HL-60 (cell line): ENCODE measurements at regions not wholly inside any gene's neighbourhood (a gene's known extent, or its start where the extent isn't known, plus 50 kb on each side); places are given as distances from the start of the nearest gene placed in this dataset.

Source experiments
- POLR2AphosphoS5 ChIP-seq: IDR thresholded peaks from 2 replicates; pipeline ENCODE4 v1.6.1; 2012; ENCODE audit warnings: low read depth
- SPI1 ChIP-seq: IDR thresholded peaks from 2 replicates; pipeline ENCODE4 v1.6.1; 2012; ENCODE audit warnings: low read depth, mild to moderate bottlenecking, borderline replicate concordance
- TF ChIP-seq, protein P1 (sequence below): IDR thresholded peaks from one replicate; pipeline ENCODE4 v1.5.1; 2011; ENCODE audit warnings: low read length, control low read depth, inconsistent platforms; ENCODE audit not compliant: insufficient read depth
- TF ChIP-seq, protein P2 (sequence below): IDR thresholded peaks from 2 replicates; pipeline ENCODE4 v1.6.1; 2012; ENCODE audit warnings: low read depth; ENCODE audit not compliant: insufficient replicate concordance

DNA sequence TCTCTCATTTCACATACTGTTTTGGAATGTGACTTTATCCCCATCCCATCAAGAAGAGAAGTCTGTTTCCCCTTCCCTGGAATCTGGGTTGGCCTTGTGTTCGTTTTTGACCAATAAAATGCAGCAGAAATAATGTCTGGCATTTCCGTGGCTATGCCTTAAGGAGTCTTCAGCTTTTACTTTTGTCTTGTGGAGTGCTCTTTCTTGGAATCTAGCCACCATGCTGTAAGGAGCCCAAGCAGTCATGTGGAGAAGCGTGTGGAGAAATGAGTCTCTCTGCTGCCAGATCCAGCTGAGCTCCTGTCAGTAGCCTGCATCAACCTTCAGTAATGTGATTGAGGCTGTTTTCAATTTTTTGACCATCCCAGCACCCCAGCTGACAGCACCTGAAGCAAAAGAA lies 84.4 kb upstream of the ARMCX2 start:
- TF ChIP-seq, protein P1, sequence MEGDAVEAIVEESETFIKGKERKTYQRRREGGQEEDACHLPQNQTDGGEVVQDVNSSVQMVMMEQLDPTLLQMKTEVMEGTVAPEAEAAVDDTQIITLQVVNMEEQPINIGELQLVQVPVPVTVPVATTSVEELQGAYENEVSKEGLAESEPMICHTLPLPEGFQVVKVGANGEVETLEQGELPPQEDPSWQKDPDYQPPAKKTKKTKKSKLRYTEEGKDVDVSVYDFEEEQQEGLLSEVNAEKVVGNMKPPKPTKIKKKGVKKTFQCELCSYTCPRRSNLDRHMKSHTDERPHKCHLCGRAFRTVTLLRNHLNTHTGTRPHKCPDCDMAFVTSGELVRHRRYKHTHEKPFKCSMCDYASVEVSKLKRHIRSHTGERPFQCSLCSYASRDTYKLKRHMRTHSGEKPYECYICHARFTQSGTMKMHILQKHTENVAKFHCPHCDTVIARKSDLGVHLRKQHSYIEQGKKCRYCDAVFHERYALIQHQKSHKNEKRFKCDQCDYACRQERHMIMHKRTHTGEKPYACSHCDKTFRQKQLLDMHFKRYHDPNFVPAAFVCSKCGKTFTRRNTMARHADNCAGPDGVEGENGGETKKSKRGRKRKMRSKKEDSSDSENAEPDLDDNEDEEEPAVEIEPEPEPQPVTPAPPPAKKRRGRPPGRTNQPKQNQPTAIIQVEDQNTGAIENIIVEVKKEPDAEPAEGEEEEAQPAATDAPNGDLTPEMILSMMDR, result no peak
- TF ChIP-seq POLR2AphosphoS5, result no peak
- TF ChIP-seq SPI1, result no peak
- TF ChIP-seq, protein P2, sequence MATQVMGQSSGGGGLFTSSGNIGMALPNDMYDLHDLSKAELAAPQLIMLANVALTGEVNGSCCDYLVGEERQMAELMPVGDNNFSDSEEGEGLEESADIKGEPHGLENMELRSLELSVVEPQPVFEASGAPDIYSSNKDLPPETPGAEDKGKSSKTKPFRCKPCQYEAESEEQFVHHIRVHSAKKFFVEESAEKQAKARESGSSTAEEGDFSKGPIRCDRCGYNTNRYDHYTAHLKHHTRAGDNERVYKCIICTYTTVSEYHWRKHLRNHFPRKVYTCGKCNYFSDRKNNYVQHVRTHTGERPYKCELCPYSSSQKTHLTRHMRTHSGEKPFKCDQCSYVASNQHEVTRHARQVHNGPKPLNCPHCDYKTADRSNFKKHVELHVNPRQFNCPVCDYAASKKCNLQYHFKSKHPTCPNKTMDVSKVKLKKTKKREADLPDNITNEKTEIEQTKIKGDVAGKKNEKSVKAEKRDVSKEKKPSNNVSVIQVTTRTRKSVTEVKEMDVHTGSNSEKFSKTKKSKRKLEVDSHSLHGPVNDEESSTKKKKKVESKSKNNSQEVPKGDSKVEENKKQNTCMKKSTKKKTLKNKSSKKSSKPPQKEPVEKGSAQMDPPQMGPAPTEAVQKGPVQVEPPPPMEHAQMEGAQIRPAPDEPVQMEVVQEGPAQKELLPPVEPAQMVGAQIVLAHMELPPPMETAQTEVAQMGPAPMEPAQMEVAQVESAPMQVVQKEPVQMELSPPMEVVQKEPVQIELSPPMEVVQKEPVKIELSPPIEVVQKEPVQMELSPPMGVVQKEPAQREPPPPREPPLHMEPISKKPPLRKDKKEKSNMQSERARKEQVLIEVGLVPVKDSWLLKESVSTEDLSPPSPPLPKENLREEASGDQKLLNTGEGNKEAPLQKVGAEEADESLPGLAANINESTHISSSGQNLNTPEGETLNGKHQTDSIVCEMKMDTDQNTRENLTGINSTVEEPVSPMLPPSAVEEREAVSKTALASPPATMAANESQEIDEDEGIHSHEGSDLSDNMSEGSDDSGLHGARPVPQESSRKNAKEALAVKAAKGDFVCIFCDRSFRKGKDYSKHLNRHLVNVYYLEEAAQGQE, result no peak
